Endothelial cell of umbilical vein (primary cell): ENCODE measurements at regions not wholly inside any gene's neighbourhood (a gene's known extent, or its start where the extent isn't known, plus 50 kb on each side); places are given as distances from the start of the nearest gene placed in this dataset.

Experiments
- BruUV-seq: library from RNA; stranded (reverse); fragments of 400-500 nt; replicated peaks from 2 replicates; lab custom pipeline; 2021; lab: Mats Ljungman, UMichigan
- CTCF ChIA-PET: fragments of 300-600, 350-600 bp; sonication (Branson Sonifier 250); formaldehyde crosslinking; loops from one replicate; lab custom pipeline; 2021; ENCODE audit warnings: antibody characterized with exemption, inconsistent platforms; lab: Charles Lee
- POLR2A ChIA-PET: fragments of 300-600, 350-600 bp; sonication (Branson Sonifier 250); formaldehyde crosslinking; loops from one replicate; lab custom pipeline; 2021; ENCODE audit warnings: antibody characterized with exemption, inconsistent platforms; lab: Charles Lee
- DNase-seq: peaks from one replicate; pipeline ENCODE4 v3.0.0-alpha.2; 2011; ENCODE audit warnings: low read depth, low spot score
- FAIRE-seq: peaks from 2 replicates; lab custom pipeline; 2011; peaks lifted over from hg19 to GRCh38; lab: Jason Lieb, UNC
- H2AFZ ChIP-seq: 2 replicates; pipeline ENCODE4 v1.6.0; 2012; ENCODE audit warnings: low read depth, low read length, control low read depth, inconsistent platforms
- H3K27ac ChIP-seq: 2 replicates; pipeline ENCODE4 v1.5.1; 2011; ENCODE audit warnings: low read depth, mild to moderate bottlenecking, control low read depth, low read length, moderate library complexity; ENCODE audit not compliant: insufficient read depth
- H3K27me3 ChIP-seq, 2 experiments: 2 replicates each; pipeline versions ENCODE4 v1.6.0 to v1.6.1; 2011; ENCODE audit warnings: low read length in 2 of 2, mixed read lengths in 1 of 2; ENCODE audit not compliant: control insufficient read depth in 2 of 2, insufficient read depth in 2 of 2
- H3K36me3 ChIP-seq, 2 experiments: 2 replicates in 1 of 2; 3 replicates in 1 of 2; pipeline ENCODE4 v1.5.1; 2011; ENCODE audit warnings: low read length in 2 of 2, mild to moderate bottlenecking in 1 of 2, moderate library complexity in 1 of 2; ENCODE audit not compliant: control insufficient read depth in 2 of 2, insufficient read depth in 2 of 2; ENCODE audit errors: extremely low read depth in 1 of 2
- H3K4me1 ChIP-seq: 3 replicates; pipeline ENCODE4 v1.5.1; 2011; ENCODE audit warnings: mild to moderate bottlenecking, low read length; ENCODE audit not compliant: control insufficient read depth, insufficient read depth; ENCODE audit errors: extremely low read depth
- H3K4me2 ChIP-seq: 2 replicates; pipeline ENCODE4 v1.6.1; 2011; ENCODE audit warnings: low read length, control low read depth, mixed read lengths; ENCODE audit not compliant: insufficient read depth
- H3K4me3 ChIP-seq, 3 experiments: fragments of 200-600 bp in 1 of 3; sonication (generic), shearing (Covaris generic) in 1 of 3; replicated peaks in 1 of 3; 2 replicates each; pipeline ENCODE4 v1.5.1; 2011 to 2016; ENCODE audit warnings: control low read depth in 3 of 3, low read length in 3 of 3, mild to moderate bottlenecking in 2 of 3, inconsistent platforms in 1 of 3, low read depth in 1 of 3, moderate library complexity in 1 of 3; ENCODE audit not compliant: insufficient read depth in 1 of 3
- H3K79me2 ChIP-seq: 2 replicates; pipeline ENCODE4 v1.6.0; 2012; ENCODE audit warnings: low read length, inconsistent platforms; ENCODE audit not compliant: control insufficient read depth, insufficient read depth
- H3K9ac ChIP-seq: replicated peaks from 2 replicates; pipeline ENCODE3; 2011; ENCODE audit warnings: low read length, control low read depth; ENCODE audit not compliant: insufficient read depth; ENCODE audit errors: extremely low read depth
- H3K9me1 ChIP-seq: replicated peaks from 3 replicates; pipeline ENCODE4 v1.6.0; 2011; ENCODE audit warnings: mild to moderate bottlenecking, low read length; ENCODE audit not compliant: control insufficient read depth, insufficient read depth; ENCODE audit errors: extremely low read depth
- H3K9me3 ChIP-seq: replicated peaks from 2 replicates; pipeline ENCODE4 v1.5.1; 2012; ENCODE audit warnings: low read length, inconsistent platforms; ENCODE audit not compliant: control insufficient read depth, insufficient read depth
- H4K20me1 ChIP-seq: replicated peaks from 2 replicates; pipeline ENCODE3; 2011; ENCODE audit warnings: mild to moderate bottlenecking, low read length; ENCODE audit not compliant: control insufficient read depth, insufficient read depth; ENCODE audit errors: extremely low read depth
- EZH2 ChIP-seq: IDR thresholded peaks from 2 replicates; pipeline ENCODE4 v1.6.1; 2012; ENCODE audit warnings: borderline replicate concordance, low read depth, mild to moderate bottlenecking, moderate library complexity, low read length, inconsistent platforms; ENCODE audit not compliant: severe bottlenecking
- FOS ChIP-seq: IDR thresholded peaks from 2 replicates; pipeline ENCODE4 v1.6.1; 2011; ENCODE audit warnings: mild to moderate bottlenecking, low read length, moderate library complexity, borderline replicate concordance; ENCODE audit not compliant: insufficient read depth
- GATA2 ChIP-seq: IDR thresholded peaks from 2 replicates; pipeline ENCODE4 v1.7.0; 2011; ENCODE audit warnings: low read depth, mild to moderate bottlenecking, moderate library complexity, mixed read lengths, low read length; ENCODE audit not compliant: insufficient read length, insufficient read depth
- JUN ChIP-seq: IDR thresholded peaks from 2 replicates; pipeline ENCODE4 v1.6.1; 2011; ENCODE audit warnings: borderline replicate concordance, low read depth; ENCODE audit not compliant: insufficient read length, insufficient read depth
- MYC ChIP-seq: IDR thresholded peaks from one replicate; pipeline ENCODE4 v1.6.1; 2011; ENCODE audit warnings: mild to moderate bottlenecking, low read depth, low read length
- POLR2A ChIP-seq: IDR thresholded peaks from 2 replicates; pipeline ENCODE4 v1.6.1; 2012; ENCODE audit warnings: low read depth, mild to moderate bottlenecking, control low read depth, low read length
- POLR2AphosphoS5 ChIP-seq: IDR thresholded peaks from 2 replicates; pipeline ENCODE4 v1.6.1; 2012; ENCODE audit warnings: low read depth, mild to moderate bottlenecking, control low read depth, low read length, moderate library complexity; ENCODE audit not compliant: insufficient read depth
- dilution Hi-C: fragments of 300-500 bp; cut with MboI; formaldehyde crosslinking; loops from one replicate; pipeline ENCODE4 v1.15.0; 2019; ENCODE audit warnings: low sequenced_read_pairs; ENCODE audit not compliant: extremely low pct_ligation_motif_present
- intact Hi-C: fragments of 100-400 bp; cut with micrococcal nuclease; formaldehyde crosslinking; loops from one replicate; pipeline ENCODE4 v1.10.0; 2022
- TF ChIP-seq, protein P1 (sequence below): IDR thresholded peaks from 2 replicates; pipeline ENCODE4 v1.6.1; 2011; ENCODE audit not compliant: insufficient read depth, insufficient read length
- TF ChIP-seq, protein P2 (sequence below), 2 donors: IDR thresholded peaks; 1 replicate in 1 of 2; 2 replicates in 1 of 2; pipeline ENCODE4 v1.5.1; 2011; ENCODE audit warnings: low read length in 2 of 2, mild to moderate bottlenecking in 2 of 2, moderate library complexity in 2 of 2, control low read depth in 1 of 2, inconsistent platforms in 1 of 2, low read depth in 1 of 2; ENCODE audit not compliant: insufficient read depth in 1 of 2; ENCODE audit errors: extremely low read depth in 1 of 2

DNA sequence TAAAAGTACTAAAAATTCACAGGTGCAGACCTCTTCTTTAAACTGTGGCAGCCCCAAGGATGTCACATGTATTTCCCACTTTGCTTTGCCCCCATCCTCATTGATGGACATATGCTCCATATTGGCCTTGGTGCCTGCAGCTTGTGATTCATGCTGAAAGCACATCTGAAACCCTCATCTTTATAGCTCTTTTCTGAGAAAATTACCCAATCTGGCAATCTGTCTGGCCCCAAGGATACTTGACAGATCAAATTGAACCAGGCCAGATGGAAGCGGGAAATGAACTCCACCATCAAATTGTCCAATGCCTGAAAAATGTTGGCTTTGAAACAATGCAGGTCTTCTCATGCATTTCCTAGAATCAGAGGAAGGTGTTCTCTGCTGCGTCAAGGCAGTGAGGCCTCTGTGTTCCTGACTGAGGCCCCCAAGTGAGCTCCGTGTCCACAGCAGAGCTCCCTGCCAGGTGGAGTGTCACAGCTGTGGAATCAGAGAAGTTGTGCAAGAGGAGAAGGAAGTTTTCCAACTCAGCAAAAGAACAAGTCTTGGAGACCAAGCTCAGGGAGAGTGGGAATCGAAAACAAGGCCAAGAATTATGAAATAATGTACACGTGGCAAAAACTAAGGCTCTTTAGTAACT lies 323.7 kb downstream of the PLPP3 start:
- intact Hi-C loops (no loop called here), dilution Hi-C loops (no loop called here)
- FAIRE-seq: no peak

More for the DNA sequence above, 323.7 kb downstream of the PLPP3 start:
- no peak overlapping the region for H3K9ac ChIP-seq
- POLR2A ChIA-PET: no interaction called here
- CTCF ChIA-PET: no interaction called here
- no peaks in the 10 kb centered on the region for H4K20me1 ChIP-seq
- H3K4me2 ChIP-seq: no peak overlapping the region
- no peaks in the 10 kb centered on the region for H3K79me2 ChIP-seq
- no peaks in the 10 kb centered on the region for H3K27me3 ChIP-seq
- H3K9me3 ChIP-seq: no peaks in the 10 kb centered on the region
- H3K9me1 ChIP-seq: no peaks in the 10 kb centered on the region
- no peaks in the 10 kb centered on the region for H3K4me1 ChIP-seq
- no peak overlapping the region for H2AFZ ChIP-seq
- H3K27ac ChIP-seq: no peak overlapping the region
- BruUV-seq: no TSS peak
- no peak for DNase-seq
- no peaks in the 10 kb centered on the region for H3K36me3 ChIP-seq
- no peak overlapping the region for H3K4me3 ChIP-seq
- no peak for TF ChIP-seq POLR2AphosphoS5
- TF ChIP-seq, protein P1, sequence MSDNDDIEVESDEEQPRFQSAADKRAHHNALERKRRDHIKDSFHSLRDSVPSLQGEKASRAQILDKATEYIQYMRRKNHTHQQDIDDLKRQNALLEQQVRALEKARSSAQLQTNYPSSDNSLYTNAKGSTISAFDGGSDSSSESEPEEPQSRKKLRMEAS: no peak
- no peak for TF ChIP-seq EZH2
- no peak for TF ChIP-seq JUN
- TF ChIP-seq, protein P2, sequence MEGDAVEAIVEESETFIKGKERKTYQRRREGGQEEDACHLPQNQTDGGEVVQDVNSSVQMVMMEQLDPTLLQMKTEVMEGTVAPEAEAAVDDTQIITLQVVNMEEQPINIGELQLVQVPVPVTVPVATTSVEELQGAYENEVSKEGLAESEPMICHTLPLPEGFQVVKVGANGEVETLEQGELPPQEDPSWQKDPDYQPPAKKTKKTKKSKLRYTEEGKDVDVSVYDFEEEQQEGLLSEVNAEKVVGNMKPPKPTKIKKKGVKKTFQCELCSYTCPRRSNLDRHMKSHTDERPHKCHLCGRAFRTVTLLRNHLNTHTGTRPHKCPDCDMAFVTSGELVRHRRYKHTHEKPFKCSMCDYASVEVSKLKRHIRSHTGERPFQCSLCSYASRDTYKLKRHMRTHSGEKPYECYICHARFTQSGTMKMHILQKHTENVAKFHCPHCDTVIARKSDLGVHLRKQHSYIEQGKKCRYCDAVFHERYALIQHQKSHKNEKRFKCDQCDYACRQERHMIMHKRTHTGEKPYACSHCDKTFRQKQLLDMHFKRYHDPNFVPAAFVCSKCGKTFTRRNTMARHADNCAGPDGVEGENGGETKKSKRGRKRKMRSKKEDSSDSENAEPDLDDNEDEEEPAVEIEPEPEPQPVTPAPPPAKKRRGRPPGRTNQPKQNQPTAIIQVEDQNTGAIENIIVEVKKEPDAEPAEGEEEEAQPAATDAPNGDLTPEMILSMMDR (IDR thresholded peaks at IDR 0.05; ENCODE audit: extremely low read depth in 1 of 2, insufficient read depth in 1 of 2, low read depth in 1 of 2, low read length in 2 of 2): no peak
- no peak for TF ChIP-seq GATA2
- TF ChIP-seq FOS: no peak
- no peak for TF ChIP-seq POLR2A
- TF ChIP-seq MYC: no peak
